Hepatocyte (in vitro differentiated cells): ENCODE measurements at regions not wholly inside any gene's neighbourhood (a gene's known extent, or its start where the extent isn't known, plus 50 kb on each side); places are given as distances from the start of the nearest gene placed in this dataset.

Experiments used
- EZH2 ChIP-seq: fragments of 200-600 bp; sonication (generic); IDR thresholded peaks from 2 replicates; pipeline ENCODE4 v1.6.1; 2016; ENCODE audit warnings: antibody characterized with exemption, mild to moderate bottlenecking, borderline replicate concordance
- TF ChIP-seq, protein P1 (sequence below): fragments of 200-600 bp; sonication (generic); IDR thresholded peaks from 2 replicates; pipeline ENCODE4 v1.5.1; 2016; ENCODE audit warnings: antibody characterized with exemption, mild to moderate bottlenecking; ENCODE audit not compliant: poor library complexity

DNA sequence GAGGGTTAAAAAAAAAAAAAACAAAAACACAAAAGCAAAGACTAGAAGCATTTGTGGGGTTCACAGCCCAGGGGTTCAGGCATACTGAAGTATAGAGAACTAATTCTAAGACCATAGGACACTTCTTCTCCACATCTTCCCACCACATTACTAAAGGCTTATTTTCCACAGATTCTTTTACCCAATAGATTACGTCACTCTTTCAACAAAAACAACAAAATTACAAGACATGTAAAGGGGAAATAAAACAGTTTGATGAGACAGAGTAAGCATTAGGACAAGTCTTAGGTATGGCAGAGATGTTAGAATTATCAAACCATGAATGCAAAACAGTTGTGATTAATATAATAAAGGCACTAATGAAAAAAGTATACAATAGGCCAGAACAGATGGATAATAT is 2013.7 kb downstream of the MRPL39 start:
- TF ChIP-seq EZH2 = no peak
- TF ChIP-seq, protein P1, sequence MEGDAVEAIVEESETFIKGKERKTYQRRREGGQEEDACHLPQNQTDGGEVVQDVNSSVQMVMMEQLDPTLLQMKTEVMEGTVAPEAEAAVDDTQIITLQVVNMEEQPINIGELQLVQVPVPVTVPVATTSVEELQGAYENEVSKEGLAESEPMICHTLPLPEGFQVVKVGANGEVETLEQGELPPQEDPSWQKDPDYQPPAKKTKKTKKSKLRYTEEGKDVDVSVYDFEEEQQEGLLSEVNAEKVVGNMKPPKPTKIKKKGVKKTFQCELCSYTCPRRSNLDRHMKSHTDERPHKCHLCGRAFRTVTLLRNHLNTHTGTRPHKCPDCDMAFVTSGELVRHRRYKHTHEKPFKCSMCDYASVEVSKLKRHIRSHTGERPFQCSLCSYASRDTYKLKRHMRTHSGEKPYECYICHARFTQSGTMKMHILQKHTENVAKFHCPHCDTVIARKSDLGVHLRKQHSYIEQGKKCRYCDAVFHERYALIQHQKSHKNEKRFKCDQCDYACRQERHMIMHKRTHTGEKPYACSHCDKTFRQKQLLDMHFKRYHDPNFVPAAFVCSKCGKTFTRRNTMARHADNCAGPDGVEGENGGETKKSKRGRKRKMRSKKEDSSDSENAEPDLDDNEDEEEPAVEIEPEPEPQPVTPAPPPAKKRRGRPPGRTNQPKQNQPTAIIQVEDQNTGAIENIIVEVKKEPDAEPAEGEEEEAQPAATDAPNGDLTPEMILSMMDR = no peak
